CD4-positive, alpha-beta T cell (primary cell): ENCODE measurements at regions not wholly inside any gene's neighbourhood (a gene's known extent, or its start where the extent isn't known, plus 50 kb on each side); places are given as distances from the start of the nearest gene placed in this dataset.
"Not testable (repeated sequence)": the region's sequence is repeated elsewhere in the genome, so short reads cannot be mapped to it uniquely, and the experiment has no call there.

Experiments used
- ATAC-seq: fragments of 200-7000 bp; cut with Tn5 transposase; one replicate; pipeline ENCODE4 v1.10.0; 2022; ENCODE audit warnings: mild to moderate bottlenecking; ENCODE audit not compliant: poor library complexity
- CTCF ChIA-PET: fragments of 350-600 bp; sonication (Branson Sonifier 250); formaldehyde crosslinking; loops from one replicate; lab custom pipeline; 2021; ENCODE audit warnings: antibody characterized with exemption, inconsistent platforms; lab: Charles Lee
- POLR2A ChIA-PET: fragments of 350-600 bp; sonication (Branson Sonifier 250); formaldehyde crosslinking; loops from one replicate; lab custom pipeline; 2021; ENCODE audit warnings: antibody characterized with exemption, inconsistent platforms; lab: Charles Lee
- DNase-seq, 14 experiments: peaks; one replicate each; pipeline ENCODE4 v3.0.0-alpha.2; 2013 to 2020; ENCODE audit warnings: mixed read lengths in 2 of 14
- H3K27ac ChIP-seq, 2 donors: one replicate each; pipeline versions ENCODE4 v1.5.1 to v1.7.0; 2013; ENCODE audit warnings: low read length in 2 of 2, low read depth in 1 of 2, mild to moderate bottlenecking in 1 of 2
- H3K27me3 ChIP-seq, 2 experiments: 1 replicate in 1 of 2; 2 replicates in 1 of 2; pipeline versions ENCODE4 v1.6.1 to v1.7.0; 2013; ENCODE audit warnings: low read length in 2 of 2, control low read depth in 1 of 2, mild to moderate bottlenecking in 1 of 2, moderate library complexity in 1 of 2; ENCODE audit not compliant: insufficient read depth in 2 of 2, control insufficient read depth in 1 of 2
- H3K36me3 ChIP-seq: one replicate; pipeline ENCODE4 v1.6.1; 2013; ENCODE audit warnings: low read length, control low read depth; ENCODE audit not compliant: insufficient read depth
- H3K4me1 ChIP-seq: one replicate; pipeline ENCODE4 v1.6.1; 2013; ENCODE audit warnings: low read length, control low read depth; ENCODE audit not compliant: insufficient read depth
- H3K4me3 ChIP-seq: one replicate; pipeline ENCODE4 v1.5.1; 2013; ENCODE audit warnings: mild to moderate bottlenecking, low read length, moderate library complexity
- H3K9me3 ChIP-seq, 2 experiments: 1 replicate in 1 of 2; 2 replicates in 1 of 2; pipeline versions ENCODE4 v1.6.1 to v1.7.0; 2013; ENCODE audit warnings: low read length in 2 of 2, mild to moderate bottlenecking in 2 of 2, control low read depth in 1 of 2, moderate library complexity in 1 of 2; ENCODE audit not compliant: control insufficient read depth in 1 of 2, insufficient read depth in 1 of 2
- H3K27ac Mint-ChIP-seq: one replicate; pipeline ENCODE4 v1.8.0; 2020; ENCODE audit warnings: mixed read lengths
- H3K27me3 Mint-ChIP-seq: one replicate; pipeline ENCODE4 v1.8.0; 2021; ENCODE audit warnings: mixed read lengths
- H3K36me3 Mint-ChIP-seq: one replicate; pipeline ENCODE4 v1.8.0; 2021; ENCODE audit warnings: low read depth, mixed read lengths
- H3K4me1 Mint-ChIP-seq: one replicate; pipeline ENCODE4 v1.8.0; 2021; ENCODE audit warnings: low read depth, mixed read lengths
- H3K4me3 Mint-ChIP-seq: one replicate; pipeline ENCODE4 v1.8.0; 2020; ENCODE audit warnings: mild to moderate bottlenecking, mixed read lengths
- H3K9me3 Mint-ChIP-seq: one replicate; pipeline ENCODE4 v1.8.0; 2020; ENCODE audit warnings: mixed read lengths
- CTCF ChIP-seq: fragments of 200-600 bp; IDR thresholded peaks from one replicate; pipeline ENCODE4 v1.8.0; 2022; ENCODE audit warnings: antibody characterized with exemption, mild to moderate bottlenecking
- intact Hi-C, 2 experiments: fragments of 100-400 bp; cut with DNase I in 1 of 2; cut with micrococcal nuclease in 1 of 2; formaldehyde crosslinking; loops; one replicate each; pipeline versions ENCODE4 v1.15.1 to v1.9.0; 2023 to 2025; cut with DNase I, micrococcal nuclease

GRCh38 chr18:4691836-4692235 is 236.7 kb upstream of the DLGAP1 start:
- no peaks in the 10 kb centered on the region for H3K4me1 ChIP-seq
- no peak overlapping the region for H3K4me3 Mint-ChIP-seq
- intact Hi-C loops, result no loop called here
- no peaks in the 10 kb centered on the region for H3K36me3 ChIP-seq
- no peaks in the 10 kb centered on the region for H3K27me3 ChIP-seq
- no peaks in the 10 kb centered on the region for H3K36me3 Mint-ChIP-seq
- H3K27me3 Mint-ChIP-seq, result no peaks in the 10 kb centered on the region
- POLR2A ChIA-PET, result no interaction called here
- H3K9me3 ChIP-seq, result peaks cover 0 to 16% of the 10 kb centered on the region in 2 experiments
- peaks cover 18% of the 10 kb centered on the region for H3K9me3 Mint-ChIP-seq
- CTCF ChIA-PET, result no interaction called here
- TF ChIP-seq CTCF, result no peak
- H3K4me3 ChIP-seq, result no peak overlapping the region
- ATAC-seq (no peak), DNase-seq (no peak)
- H3K27ac Mint-ChIP-seq, result no peak overlapping the region
- no peaks in the 10 kb centered on the region for H3K4me1 Mint-ChIP-seq
- no peak overlapping the region for H3K27ac ChIP-seq

GRCh38 chr18:4678685-4679084 is 223.6 kb upstream of the DLGAP1 start:
- H3K36me3 Mint-ChIP-seq, H3K27me3 ChIP-seq, H3K4me3 Mint-ChIP-seq, POLR2A ChIA-PET, H3K27ac Mint-ChIP-seq, CTCF ChIA-PET, ATAC-seq, DNase-seq, H3K4me1 Mint-ChIP-seq, H3K27me3 Mint-ChIP-seq, H3K36me3 ChIP-seq, H3K4me1 ChIP-seq, H3K9me3 Mint-ChIP-seq, H3K4me3 ChIP-seq, H3K27ac ChIP-seq: not testable (repeated sequence)
- peaks cover 3 to 11% of the 10 kb centered on the region in 2 experiments for H3K9me3 ChIP-seq
- intact Hi-C loops, result loop anchor here in 1 of 2 experiments (10.0 kb wide), 1 partner anchor 56 kb away; no protein-coding TSS in a partner anchor

- Mint-ChIP-seq H3K27me3 (no peaks in the 10 kb centered on the region), H3K4me1 (no peaks in the 10 kb centered on the region), H3K36me3 (no peaks in the 10 kb centered on the region), H3K27ac (no peak overlapping the region), H3K4me3 (no peak overlapping the region), H3K9me3 (peaks cover 5% of the 10 kb centered on the region)
- Histone ChIP-seq H3K36me3 (no peaks in the 10 kb centered on the region), H3K27ac (no peak overlapping the region), H3K4me1 (no peaks in the 10 kb centered on the region), H3K4me3 (no peak overlapping the region), H3K27me3 (no peaks in the 10 kb centered on the region), H3K9me3 (peaks cover 0 to 11% of the 10 kb centered on the region in 2 experiments)
- POLR2A ChIA-PET, result no interaction called here
- DNase-seq, result no peak
- no peak for ATAC-seq
- CTCF ChIA-PET, result no interaction called here
- no peak for TF ChIP-seq CTCF
- intact Hi-C loops, result loop anchor here in 1 of 2 experiments (10.0 kb wide), 1 partner anchor 58 kb away; no protein-coding TSS in a partner anchor
Observed at GRCh38 chr18:4677006-4677405, 221.9 kb upstream of the DLGAP1 start.

- no peak for TF ChIP-seq CTCF
- H3K27me3 Mint-ChIP-seq, result no peaks in the 10 kb centered on the region
- intact Hi-C loops, result loop anchor here in 1 of 2 experiments (10.0 kb wide), 1 partner anchor 63 kb away; no protein-coding TSS in a partner anchor
Observed at GRCh38 chr18:4672162-4672561, 217.1 kb upstream of the DLGAP1 start.

More at GRCh38 chr18:4672162-4672561, 217.1 kb upstream of the DLGAP1 start:
- Histone ChIP-seq H3K9me3 (peaks cover 3 to 7% of the 10 kb centered on the region in 2 experiments), H3K27me3 (no peaks in the 10 kb centered on the region), H3K4me1 (no peaks in the 10 kb centered on the region), H3K36me3 (no peaks in the 10 kb centered on the region), H3K27ac (no peak overlapping the region), H3K4me3 (no peak overlapping the region)
- H3K36me3 Mint-ChIP-seq, result no peaks in the 10 kb centered on the region
- ChIA-PET CTCF (no interaction called here), POLR2A (no interaction called here)
- H3K4me3 Mint-ChIP-seq, result no peak overlapping the region
- H3K4me1 Mint-ChIP-seq, result no peaks in the 10 kb centered on the region
- ATAC-seq (no peak), DNase-seq (no peak)
- H3K9me3 Mint-ChIP-seq, result peaks cover 28% of the 10 kb centered on the region
- H3K27ac Mint-ChIP-seq, result no peak overlapping the region
